ENCODE measurements at regions not wholly inside any gene's neighbourhood (a gene's known extent, or its start where the extent isn't known, plus 50 kb on each side); places are given as distances from the start of the nearest gene placed in this dataset.

GRCh38 chr21:28644762-28645161 lies 347.9 kb downstream of the LTN1 start:
- TF ChIP-seq MYC (IDR thresholded peaks at IDR 0.05; ENCODE audit: low read depth, low read length), result no peak
- TF ChIP-seq CTCF (IDR thresholded peaks at IDR 0.05; ENCODE audit: low read depth, low read length), result no peak
- TF ChIP-seq MAX (IDR thresholded peaks at IDR 0.05; ENCODE audit: low read depth, low read length), result no peak
- no peak for DNase-seq (ENCODE audit: low read depth)
- no peak overlapping the region for H3K4me3 ChIP-seq (ENCODE audit: low read depth, low read length)

GRCh38 chr21:28642891-28643290 lies 349.8 kb downstream of the LTN1 start:
- DNase-seq (ENCODE audit: low read depth), result no peak
- TF ChIP-seq MAX (IDR thresholded peaks at IDR 0.05; ENCODE audit: low read depth, low read length) (no peak), POLR2A (IDR thresholded peaks at IDR 0.05; ENCODE audit: extremely low read depth, insufficient read length) (no peak), MYC (IDR thresholded peaks at IDR 0.05; ENCODE audit: low read depth, low read length) (no peak), CTCF (IDR thresholded peaks at IDR 0.05; ENCODE audit: low read depth, low read length) (no peak)
- no peak overlapping the region for H3K4me3 ChIP-seq (ENCODE audit: low read depth, low read length)

GRCh38 chr21:28641731-28642130 lies 350.9 kb downstream of the LTN1 start:
- TF ChIP-seq MYC (IDR thresholded peaks at IDR 0.05; ENCODE audit: low read depth, low read length) (no peak), CTCF (IDR thresholded peaks at IDR 0.05; ENCODE audit: low read depth, low read length) (no peak), MAX (IDR thresholded peaks at IDR 0.05; ENCODE audit: low read depth, low read length) (no peak), POLR2A (IDR thresholded peaks at IDR 0.05; ENCODE audit: extremely low read depth, insufficient read length) (no peak)
- no peak overlapping the region for H3K4me3 ChIP-seq (ENCODE audit: low read depth, low read length)
- DNase-seq (ENCODE audit: low read depth), result no peak

GRCh38 chr21:28640326-28640725 lies 352.4 kb downstream of the LTN1 start:
- TF ChIP-seq POLR2A (IDR thresholded peaks at IDR 0.05; ENCODE audit: extremely low read depth, insufficient read length), result no peak
- no peak for TF ChIP-seq MYC (IDR thresholded peaks at IDR 0.05; ENCODE audit: low read depth, low read length)
- no peak for TF ChIP-seq MAX (IDR thresholded peaks at IDR 0.05; ENCODE audit: low read depth, low read length)
- no peak for TF ChIP-seq CTCF (IDR thresholded peaks at IDR 0.05; ENCODE audit: low read depth, low read length)
- no peak overlapping the region for H3K4me3 ChIP-seq (ENCODE audit: low read depth, low read length)
- DNase-seq (ENCODE audit: low read depth), result no peak

- TF ChIP-seq MAX (IDR thresholded peaks at IDR 0.05; ENCODE audit: low read depth, low read length) (no peak), CTCF (IDR thresholded peaks at IDR 0.05; ENCODE audit: low read depth, low read length) (no peak), MYC (IDR thresholded peaks at IDR 0.05; ENCODE audit: low read depth, low read length) (no peak), POLR2A (IDR thresholded peaks at IDR 0.05; ENCODE audit: extremely low read depth, insufficient read length) (no peak)
- no peak overlapping the region for H3K4me3 ChIP-seq (ENCODE audit: low read depth, low read length)
These were observed 352.9 kb downstream of the LTN1 start for GRCh38 chr21:28639737-28640136.

More at GRCh38 chr21:28639737-28640136, 352.9 kb downstream of the LTN1 start:
- DNase-seq (ENCODE audit: low read depth), result no peak

Data from NB4 (cell line).